SH-SY5Y (cell line): ENCODE measurements at regions not wholly inside any gene's neighbourhood (a gene's known extent, or its start where the extent isn't known, plus 50 kb on each side); places are given as distances from the start of the nearest gene placed in this dataset.

ENCODE experiments used
- GATA2 ChIP-seq: IDR thresholded peaks from 2 replicates; pipeline ENCODE4 v1.6.1; 2011; ENCODE audit warnings: mild to moderate bottlenecking, low read depth, low read length
- GATA3 ChIP-seq: IDR thresholded peaks from 2 replicates; pipeline ENCODE4 v1.6.1; 2011; ENCODE audit warnings: low read depth, mild to moderate bottlenecking, low read length, moderate library complexity

- TF ChIP-seq GATA2 (no peak), GATA3 (no peak)
Measured at GRCh38 chr7:35450456-35451214, 196.7 kb upstream of the TBX20 start.
